Omental fat pad (tissue), 3 donors: ENCODE measurements at regions not wholly inside any gene's neighbourhood (a gene's known extent, or its start where the extent isn't known, plus 50 kb on each side); places are given as distances from the start of the nearest gene placed in this dataset.

ENCODE experiments used
- ATAC-seq: fragments of 150-250 bp; one replicate; pipeline ENCODE4 v1.9.1; 2016; ENCODE audit warnings: mild to moderate bottlenecking, moderate library complexity; ENCODE audit not compliant: low FRiP score
- DNase-seq: peaks from one replicate; pipeline ENCODE4 v3.0.0-alpha.2; 2019; ENCODE audit warnings: low spot score
- TF ChIP-seq, protein P1 (sequence below), 3 donors: fragments of 450-650 bp; IDR thresholded peaks; one replicate each; pipeline ENCODE4 v1.5.1; 2016 to 2017; ENCODE audit warnings: antibody characterized with exemption in 3 of 3, mild to moderate bottlenecking in 3 of 3, moderate library complexity in 2 of 3

GRCh38 chr2:43171789-43172188, 54.6 kb downstream of the ZFP36L2 start:
- no peak for DNase-seq
- no peak for ATAC-seq
- TF ChIP-seq, protein P1, sequence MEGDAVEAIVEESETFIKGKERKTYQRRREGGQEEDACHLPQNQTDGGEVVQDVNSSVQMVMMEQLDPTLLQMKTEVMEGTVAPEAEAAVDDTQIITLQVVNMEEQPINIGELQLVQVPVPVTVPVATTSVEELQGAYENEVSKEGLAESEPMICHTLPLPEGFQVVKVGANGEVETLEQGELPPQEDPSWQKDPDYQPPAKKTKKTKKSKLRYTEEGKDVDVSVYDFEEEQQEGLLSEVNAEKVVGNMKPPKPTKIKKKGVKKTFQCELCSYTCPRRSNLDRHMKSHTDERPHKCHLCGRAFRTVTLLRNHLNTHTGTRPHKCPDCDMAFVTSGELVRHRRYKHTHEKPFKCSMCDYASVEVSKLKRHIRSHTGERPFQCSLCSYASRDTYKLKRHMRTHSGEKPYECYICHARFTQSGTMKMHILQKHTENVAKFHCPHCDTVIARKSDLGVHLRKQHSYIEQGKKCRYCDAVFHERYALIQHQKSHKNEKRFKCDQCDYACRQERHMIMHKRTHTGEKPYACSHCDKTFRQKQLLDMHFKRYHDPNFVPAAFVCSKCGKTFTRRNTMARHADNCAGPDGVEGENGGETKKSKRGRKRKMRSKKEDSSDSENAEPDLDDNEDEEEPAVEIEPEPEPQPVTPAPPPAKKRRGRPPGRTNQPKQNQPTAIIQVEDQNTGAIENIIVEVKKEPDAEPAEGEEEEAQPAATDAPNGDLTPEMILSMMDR (IDR thresholded peaks at IDR 0.05) = no peak

GRCh38 chr2:43170405-43171105, 55.9 kb downstream of the ZFP36L2 start:
- ATAC-seq (no peak), DNase-seq (no peak)
- TF ChIP-seq, protein P1 (IDR thresholded peaks at IDR 0.05) = no peak

DNA sequence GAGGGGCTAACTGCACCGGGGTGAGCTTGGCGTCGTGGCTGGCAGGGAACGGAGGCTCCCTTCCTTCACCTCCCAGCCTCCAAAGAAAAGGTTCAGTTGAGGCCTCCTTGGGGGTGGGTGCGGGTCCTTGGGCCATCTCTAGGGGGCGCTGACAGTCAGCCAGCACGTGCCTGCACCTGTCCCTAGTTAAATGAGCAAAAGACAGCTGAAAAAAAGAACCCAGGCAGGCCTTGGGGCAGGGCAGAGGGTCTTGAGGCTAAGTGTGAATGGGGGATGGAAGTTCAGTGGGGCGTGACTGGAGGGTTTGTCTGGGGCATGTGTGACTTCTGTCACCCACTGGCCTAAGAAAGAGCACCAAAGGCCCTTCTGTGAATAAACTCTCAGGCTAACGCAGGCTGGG, 56.4 kb downstream of the ZFP36L2 start:
- TF ChIP-seq, protein P1 (IDR thresholded peaks at IDR 0.05) = no peak
- DNase-seq (no peak), ATAC-seq (no peak)

- TF ChIP-seq, protein P1 (IDR thresholded peaks at IDR 0.05) = no peak
- ATAC-seq (peak; percentile 17), DNase-seq (no peak)
Observed at GRCh38 chr2:43169099-43169945, 57.1 kb downstream of the ZFP36L2 start.

DNA sequence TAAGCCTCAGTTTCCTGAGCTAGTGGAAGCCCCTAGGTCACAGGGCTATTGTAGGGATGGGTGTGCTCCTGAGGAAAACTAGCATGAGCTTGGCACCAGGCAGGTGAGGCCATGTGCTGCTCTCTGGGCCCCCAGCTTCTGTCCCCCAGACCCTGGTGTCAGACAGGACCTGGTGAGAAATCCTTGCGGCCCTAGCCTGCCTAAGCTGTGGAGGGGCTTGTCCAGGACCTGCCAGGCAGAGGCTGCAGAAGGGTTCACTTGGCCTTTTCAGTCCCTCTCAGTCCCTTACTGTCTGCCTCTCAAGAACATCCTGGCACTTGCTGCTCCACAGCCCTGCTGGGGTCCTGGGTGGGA, 58.4 kb downstream of the ZFP36L2 start:
- ATAC-seq (no peak), DNase-seq (no peak)
- TF ChIP-seq, protein P1 (IDR thresholded peaks at IDR 0.05) = no peak

DNA sequence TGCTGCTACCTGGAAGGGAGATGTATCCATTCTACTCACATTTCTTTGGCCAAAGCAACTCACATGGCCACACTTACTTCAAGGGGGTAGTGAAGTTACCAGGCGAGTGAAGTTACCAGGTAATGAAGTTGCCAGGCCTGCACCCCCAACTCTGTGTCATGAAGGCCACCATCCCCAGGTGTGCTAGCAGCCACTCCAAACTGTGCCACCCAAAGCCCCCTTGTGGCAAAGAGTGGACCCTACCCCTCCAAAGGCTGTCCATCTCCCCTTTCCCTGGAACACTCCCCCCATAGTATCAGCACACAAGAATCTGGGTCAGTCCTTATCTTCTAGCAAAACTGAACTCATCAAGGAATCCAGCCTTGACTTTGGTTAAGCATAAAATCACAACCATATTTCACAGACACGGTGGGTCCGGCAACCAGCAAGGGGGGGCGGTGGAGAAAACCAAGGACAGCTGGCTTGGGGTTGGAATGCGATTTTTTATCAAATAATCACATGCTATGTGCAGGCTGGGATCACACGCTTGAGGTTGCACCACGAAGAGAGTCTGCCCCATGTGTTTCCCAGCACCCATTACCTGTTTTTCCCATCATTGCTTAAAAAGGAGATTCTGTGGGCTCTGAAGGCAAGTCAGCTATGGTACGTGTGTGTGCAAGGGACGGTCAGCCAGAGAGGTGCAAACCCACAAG, 60.9 kb downstream of the ZFP36L2 start:
- ATAC-seq (no peak), DNase-seq (no peak)
- TF ChIP-seq, protein P1 (IDR thresholded peaks at IDR 0.05) = no peak
